HG03095 (cell line): ENCODE measurements at regions not wholly inside any gene's neighbourhood (a gene's known extent, or its start where the extent isn't known, plus 50 kb on each side); places are given as distances from the start of the nearest gene placed in this dataset.

Experiments
- ATAC-seq: cut with Tn5 transposase; IDR thresholded peaks from one replicate; pipeline ENCODE4 v1.9.1; 2021; ENCODE audit warnings: moderate library complexity; ENCODE audit not compliant: unreplicated experiment

- no peak for ATAC-seq
Observed at GRCh38 chr4:114509340-114509739, 89.3 kb upstream of the UGT8 start.

- no peak for ATAC-seq
Observed at GRCh38 chr4:114512595-114513295, 85.9 kb upstream of the UGT8 start.

- ATAC-seq: no peak
Observed at GRCh38 chr4:114519368-114519767, 79.2 kb upstream of the UGT8 start.

GRCh38 chr4:114527170-114527569 lies 71.4 kb upstream of the UGT8 start:
- no peak for ATAC-seq

GRCh38 chr4:114527637-114528036 lies 71.0 kb upstream of the UGT8 start:
- ATAC-seq: no peak

- no peak for ATAC-seq
Observed at GRCh38 chr4:114535725-114536124, 62.9 kb upstream of the UGT8 start.

- no peak for ATAC-seq
Observed at GRCh38 chr4:114537352-114537751, 61.3 kb upstream of the UGT8 start.

- no peak for ATAC-seq
Observed at GRCh38 chr4:114538012-114538617, 60.5 kb upstream of the UGT8 start.

- ATAC-seq: no peak
Observed at GRCh38 chr4:114539985-114540384, 58.6 kb upstream of the UGT8 start.

GRCh38 chr4:114547340-114548134 lies 51.1 kb upstream of the UGT8 start:
- ATAC-seq: no peak
